CD14-positive monocyte (primary cell): ENCODE measurements at regions not wholly inside any gene's neighbourhood (a gene's known extent, or its start where the extent isn't known, plus 50 kb on each side); places are given as distances from the start of the nearest gene placed in this dataset.

ENCODE experiments used
- DNase-seq, 3 donors: peaks; one replicate each; pipeline ENCODE4 v3.0.0-alpha.2; 2011 to 2022
- H2AFZ ChIP-seq: 2 replicates; pipeline ENCODE4 v1.6.0; 2012; ENCODE audit warnings: mild to moderate bottlenecking, low read depth, low read length, inconsistent platforms; ENCODE audit not compliant: insufficient read depth, poor library complexity, severe bottlenecking
- H3K27ac ChIP-seq, 2 donors: 1 replicate in 1 of 2; 2 replicates in 1 of 2; pipeline ENCODE4 v1.5.1; 2012 to 2013; ENCODE audit warnings: low read length in 2 of 2, control low read depth in 1 of 2, inconsistent platforms in 1 of 2, low read depth in 1 of 2, mild to moderate bottlenecking in 1 of 2
- H3K27me3 ChIP-seq, 2 donors: one replicate each; pipeline versions ENCODE4 v1.6.0 to v1.6.1; 2011 to 2013; ENCODE audit warnings: low read length in 2 of 2; ENCODE audit not compliant: control insufficient read depth in 2 of 2, insufficient read depth in 2 of 2
- H3K36me3 ChIP-seq, 2 donors: replicated peaks in 1 of 2; 1 replicate in 1 of 2; 2 replicates in 1 of 2; pipeline versions ENCODE4 v1.5.1 to v1.6.1; 2012 to 2013; ENCODE audit warnings: low read length in 2 of 2, control low read depth in 1 of 2, inconsistent platforms in 1 of 2, mild to moderate bottlenecking in 1 of 2; ENCODE audit not compliant: insufficient read depth in 2 of 2, control insufficient read depth in 1 of 2
- H3K4me1 ChIP-seq, 2 donors: 1 replicate in 1 of 2; 2 replicates in 1 of 2; pipeline versions ENCODE4 v1.5.1 to v1.6.1; 2012 to 2013; ENCODE audit warnings: low read length in 2 of 2, control low read depth in 1 of 2, inconsistent platforms in 1 of 2, mild to moderate bottlenecking in 1 of 2, moderate library complexity in 1 of 2; ENCODE audit not compliant: insufficient read depth in 2 of 2, control insufficient read depth in 1 of 2
- H3K4me2 ChIP-seq: replicated peaks from 2 replicates; pipeline ENCODE3; 2012; ENCODE audit warnings: low read length, moderate library complexity, mild to moderate bottlenecking; ENCODE audit not compliant: poor library complexity, severe bottlenecking; ENCODE audit errors: extremely low read depth
- H3K4me3 ChIP-seq, 3 experiments: fragments of 200-600 bp in 1 of 3; sonication (generic) in 1 of 3; replicated peaks in 1 of 3; 1 replicate in 2 of 3; 2 replicates in 1 of 3; pipeline ENCODE4 v1.5.1; 2011 to 2013; ENCODE audit warnings: low read length in 3 of 3, mild to moderate bottlenecking in 3 of 3, control low read depth in 2 of 3, low read depth in 2 of 3, inconsistent platforms in 1 of 3, moderate library complexity in 1 of 3
- H3K79me2 ChIP-seq: 2 replicates; pipeline ENCODE4 v1.6.0; 2012; ENCODE audit warnings: mild to moderate bottlenecking, control low read depth, inconsistent platforms, low read length, moderate library complexity; ENCODE audit not compliant: insufficient read depth
- H3K9ac ChIP-seq: 2 replicates; pipeline ENCODE4 v1.6.0; 2017; ENCODE audit warnings: low read length, mild to moderate bottlenecking; ENCODE audit not compliant: insufficient read depth, poor library complexity, severe bottlenecking
- H3K9me3 ChIP-seq, 2 donors: replicated peaks in 1 of 2; 1 replicate in 1 of 2; 2 replicates in 1 of 2; pipeline versions ENCODE4 v1.5.1 to v1.6.1; 2012 to 2013; ENCODE audit warnings: low read length in 2 of 2, control low read depth in 1 of 2; ENCODE audit not compliant: control insufficient read depth in 1 of 2, insufficient read depth in 1 of 2
- H4K20me1 ChIP-seq: 2 replicates; pipeline ENCODE4 v1.6.0; 2012; ENCODE audit warnings: mild to moderate bottlenecking, low read length, control low read depth, moderate library complexity; ENCODE audit not compliant: insufficient read depth
- H3K27ac Mint-ChIP-seq, 7 donors: one replicate each; pipeline ENCODE4 v1.8.0; 2020; ENCODE audit warnings: mild to moderate bottlenecking in 7 of 7, mixed read lengths in 7 of 7, moderate library complexity in 6 of 7, inconsistent platforms in 2 of 7
- H3K27me3 Mint-ChIP-seq, 3 donors: one replicate each; pipeline ENCODE4 v1.8.0; 2021 to 2022; ENCODE audit warnings: low read depth in 3 of 3, mild to moderate bottlenecking in 3 of 3, mixed read lengths in 3 of 3, moderate library complexity in 3 of 3, inconsistent platforms in 1 of 3
- H3K36me3 Mint-ChIP-seq, 2 donors: one replicate each; pipeline ENCODE4 v1.8.0; 2020; ENCODE audit warnings: mixed read lengths in 2 of 2, inconsistent platforms in 1 of 2, mild to moderate bottlenecking in 1 of 2
- H3K4me1 Mint-ChIP-seq: one replicate; pipeline ENCODE4 v1.8.0; 2020; ENCODE audit warnings: mild to moderate bottlenecking, mixed read lengths
- H3K4me3 Mint-ChIP-seq, 2 donors: one replicate each; pipeline ENCODE4 v1.8.0; 2020; ENCODE audit warnings: mild to moderate bottlenecking in 2 of 2, mixed read lengths in 2 of 2, moderate library complexity in 1 of 2
- H3K9me3 Mint-ChIP-seq, 7 donors: one replicate each; pipeline ENCODE4 v1.8.0; 2020 to 2022; ENCODE audit warnings: mixed read lengths in 7 of 7, mild to moderate bottlenecking in 6 of 7, moderate library complexity in 6 of 7, inconsistent platforms in 2 of 7
- WGBS: methylation state at CpG from one replicate; pipeline ENCODE4 v1.1.5; 2013; ENCODE audit warnings: missing lambda C conversion rate; ENCODE audit not compliant: insufficient coverage; 5-methylcytosine and 5-hydroxymethylcytosine counted together
- intact Hi-C, 2 donors: fragments of 100-400 bp; cut with micrococcal nuclease; formaldehyde crosslinking; loops; one replicate each; pipeline versions ENCODE4 v1.15.0 to v1.15.1; 2023
- TF ChIP-seq, protein P1 (sequence below): fragments of 200-600 bp; IDR thresholded peaks from one replicate; pipeline ENCODE4 v1.8.0; 2022; ENCODE audit warnings: antibody characterized with exemption, mild to moderate bottlenecking

DNA sequence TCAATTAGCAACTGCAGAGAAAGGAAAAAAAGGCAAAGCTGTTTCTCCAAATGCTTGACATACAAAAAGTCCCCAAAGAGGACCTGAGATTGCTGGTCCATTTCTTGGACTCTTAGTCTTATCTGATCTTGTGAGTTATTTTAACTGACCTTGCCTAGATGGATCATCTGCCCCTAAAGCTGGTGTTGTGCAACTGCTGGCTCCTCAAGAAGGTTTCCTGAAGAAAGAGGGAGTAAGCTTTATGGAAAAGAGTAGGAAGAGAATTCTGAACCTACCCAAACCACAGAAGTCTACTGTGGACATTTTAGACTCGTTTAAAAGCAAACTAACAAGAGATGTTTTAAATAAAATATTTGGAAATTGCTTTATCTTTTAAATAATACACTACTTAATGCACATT is 140.0 kb upstream of the HS3ST3A1 start:
- no peak overlapping the region for H3K4me3 Mint-ChIP-seq

DNA sequence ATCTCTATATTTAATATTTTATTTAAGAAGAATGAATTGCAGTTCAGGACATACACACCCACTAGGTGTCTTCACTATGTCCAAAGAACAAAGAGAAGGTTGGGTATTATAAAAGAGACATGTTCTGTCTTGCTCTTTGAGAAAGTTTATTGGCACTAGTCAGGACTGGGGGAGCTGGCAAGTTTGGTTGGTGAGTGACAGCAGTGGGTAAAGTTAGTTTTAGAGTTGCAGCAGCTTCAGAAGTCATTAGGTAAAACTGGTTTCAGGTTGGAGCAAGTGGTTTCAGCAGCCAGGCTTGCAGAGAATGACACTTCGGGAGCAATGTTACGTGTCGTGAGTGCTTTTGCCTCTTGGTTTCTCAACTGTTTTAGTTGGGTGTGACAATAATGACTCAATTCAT is 142.2 kb upstream of the HS3ST3A1 start:
- Histone ChIP-seq H3K4me1 (no peaks in the 10 kb centered on the region), H3K4me3 (no peak overlapping the region), H4K20me1 (no peaks in the 10 kb centered on the region), H3K4me2 (no peak overlapping the region), H3K36me3 (no peaks in the 10 kb centered on the region), H3K27ac (no peak overlapping the region), H3K27me3 (peaks cover 0 to 4% of the 10 kb centered on the region in 2 donors), H3K9me3 (peaks cover 0 to 8% of the 10 kb centered on the region in 2 donors), H2AFZ (no peak overlapping the region), H3K79me2 (no peaks in the 10 kb centered on the region), H3K9ac (no peak overlapping the region)
- Mint-ChIP-seq H3K4me3 (no peak overlapping the region), H3K27ac (no peak overlapping the region), H3K27me3 (peaks cover 2 to 7% (median 5%) of the 10 kb centered on the region in 3 donors), H3K36me3 (no peaks in the 10 kb centered on the region), H3K9me3 (peaks cover 2 to 24% (median 8%) of the 10 kb centered on the region in 7 donors), H3K4me1 (no peaks in the 10 kb centered on the region)
- DNase-seq = no peak
- WGBS = no CpG with 5 or more reads among the region's 3 CpGs
- intact Hi-C loops = no loop called here
- TF ChIP-seq, protein P1, sequence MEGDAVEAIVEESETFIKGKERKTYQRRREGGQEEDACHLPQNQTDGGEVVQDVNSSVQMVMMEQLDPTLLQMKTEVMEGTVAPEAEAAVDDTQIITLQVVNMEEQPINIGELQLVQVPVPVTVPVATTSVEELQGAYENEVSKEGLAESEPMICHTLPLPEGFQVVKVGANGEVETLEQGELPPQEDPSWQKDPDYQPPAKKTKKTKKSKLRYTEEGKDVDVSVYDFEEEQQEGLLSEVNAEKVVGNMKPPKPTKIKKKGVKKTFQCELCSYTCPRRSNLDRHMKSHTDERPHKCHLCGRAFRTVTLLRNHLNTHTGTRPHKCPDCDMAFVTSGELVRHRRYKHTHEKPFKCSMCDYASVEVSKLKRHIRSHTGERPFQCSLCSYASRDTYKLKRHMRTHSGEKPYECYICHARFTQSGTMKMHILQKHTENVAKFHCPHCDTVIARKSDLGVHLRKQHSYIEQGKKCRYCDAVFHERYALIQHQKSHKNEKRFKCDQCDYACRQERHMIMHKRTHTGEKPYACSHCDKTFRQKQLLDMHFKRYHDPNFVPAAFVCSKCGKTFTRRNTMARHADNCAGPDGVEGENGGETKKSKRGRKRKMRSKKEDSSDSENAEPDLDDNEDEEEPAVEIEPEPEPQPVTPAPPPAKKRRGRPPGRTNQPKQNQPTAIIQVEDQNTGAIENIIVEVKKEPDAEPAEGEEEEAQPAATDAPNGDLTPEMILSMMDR = no peak

More for the DNA sequence above, 140.0 kb upstream of the HS3ST3A1 start:
- H3K36me3 Mint-ChIP-seq = no peaks in the 10 kb centered on the region
- peaks cover 2 to 17% (median 8%) of the 10 kb centered on the region in 7 donors for H3K9me3 Mint-ChIP-seq
- no peak overlapping the region for H3K4me3 ChIP-seq
- H3K79me2 ChIP-seq = no peaks in the 10 kb centered on the region
- H3K9ac ChIP-seq = no peak overlapping the region
- DNase-seq = no peak
- no peaks in the 10 kb centered on the region for H3K4me1 ChIP-seq
- TF ChIP-seq, protein P1 = no peak
- no peaks in the 10 kb centered on the region for H3K36me3 ChIP-seq
- no peaks in the 10 kb centered on the region for H3K4me1 Mint-ChIP-seq
- no CpG with 5 or more reads among the region's 1 CpG for WGBS
- no peak overlapping the region for H3K27ac Mint-ChIP-seq
- no peaks in the 10 kb centered on the region for H4K20me1 ChIP-seq
- no peak overlapping the region for H2AFZ ChIP-seq
- no peak overlapping the region for H3K27ac ChIP-seq
- peaks cover 4 to 7% (median 7%) of the 10 kb centered on the region in 3 donors for H3K27me3 Mint-ChIP-seq
- peaks cover 0 to 4% of the 10 kb centered on the region in 2 donors for H3K27me3 ChIP-seq
- intact Hi-C loops = no loop called here
- no peak overlapping the region for H3K4me2 ChIP-seq
- H3K9me3 ChIP-seq = peaks cover 0 to 6% of the 10 kb centered on the region in 2 donors
